ENCODE measurements at regions not wholly inside any gene's neighbourhood (a gene's known extent, or its start where the extent isn't known, plus 50 kb on each side); places are given as distances from the start of the nearest gene placed in this dataset.

DNA sequence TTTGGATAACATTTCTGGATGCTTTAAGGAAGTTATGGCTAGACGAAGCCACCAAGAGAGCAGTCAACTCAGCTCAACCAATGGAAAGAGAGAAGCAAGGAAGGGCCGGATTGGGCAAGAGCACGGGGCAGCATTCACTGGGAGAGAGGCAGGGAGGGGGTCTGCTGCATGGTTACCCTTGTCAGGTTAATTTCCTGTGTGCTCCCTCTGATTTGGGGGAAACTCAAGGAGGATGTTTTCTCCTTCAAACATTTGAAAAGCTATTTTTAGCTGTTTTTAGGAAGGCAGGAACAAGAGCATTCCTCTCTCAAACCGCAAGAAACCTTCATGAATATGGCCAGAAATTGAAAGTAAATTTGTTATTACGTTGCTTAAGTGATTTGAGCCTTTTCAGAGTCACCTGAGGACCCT lies 118.5 kb upstream of the ZFHX3 start:
- no peaks in the 10 kb centered on the region for H3K27me3 ChIP-seq (ENCODE audit: insufficient read depth, low read depth, severe bottlenecking)
- DNase-seq: no peak
- H3K36me3 ChIP-seq: no peaks in the 10 kb centered on the region
- no peak overlapping the region for H3K27ac ChIP-seq
- H3K9me3 ChIP-seq (ENCODE audit: severe bottlenecking): no peaks in the 10 kb centered on the region
- TF ChIP-seq, protein P1, sequence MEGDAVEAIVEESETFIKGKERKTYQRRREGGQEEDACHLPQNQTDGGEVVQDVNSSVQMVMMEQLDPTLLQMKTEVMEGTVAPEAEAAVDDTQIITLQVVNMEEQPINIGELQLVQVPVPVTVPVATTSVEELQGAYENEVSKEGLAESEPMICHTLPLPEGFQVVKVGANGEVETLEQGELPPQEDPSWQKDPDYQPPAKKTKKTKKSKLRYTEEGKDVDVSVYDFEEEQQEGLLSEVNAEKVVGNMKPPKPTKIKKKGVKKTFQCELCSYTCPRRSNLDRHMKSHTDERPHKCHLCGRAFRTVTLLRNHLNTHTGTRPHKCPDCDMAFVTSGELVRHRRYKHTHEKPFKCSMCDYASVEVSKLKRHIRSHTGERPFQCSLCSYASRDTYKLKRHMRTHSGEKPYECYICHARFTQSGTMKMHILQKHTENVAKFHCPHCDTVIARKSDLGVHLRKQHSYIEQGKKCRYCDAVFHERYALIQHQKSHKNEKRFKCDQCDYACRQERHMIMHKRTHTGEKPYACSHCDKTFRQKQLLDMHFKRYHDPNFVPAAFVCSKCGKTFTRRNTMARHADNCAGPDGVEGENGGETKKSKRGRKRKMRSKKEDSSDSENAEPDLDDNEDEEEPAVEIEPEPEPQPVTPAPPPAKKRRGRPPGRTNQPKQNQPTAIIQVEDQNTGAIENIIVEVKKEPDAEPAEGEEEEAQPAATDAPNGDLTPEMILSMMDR (IDR thresholded peaks at IDR 0.05; ENCODE audit: low read depth, low read length): no peak
- H3K4me3 ChIP-seq (ENCODE audit: low read depth, low read length): no peak overlapping the region

DNA sequence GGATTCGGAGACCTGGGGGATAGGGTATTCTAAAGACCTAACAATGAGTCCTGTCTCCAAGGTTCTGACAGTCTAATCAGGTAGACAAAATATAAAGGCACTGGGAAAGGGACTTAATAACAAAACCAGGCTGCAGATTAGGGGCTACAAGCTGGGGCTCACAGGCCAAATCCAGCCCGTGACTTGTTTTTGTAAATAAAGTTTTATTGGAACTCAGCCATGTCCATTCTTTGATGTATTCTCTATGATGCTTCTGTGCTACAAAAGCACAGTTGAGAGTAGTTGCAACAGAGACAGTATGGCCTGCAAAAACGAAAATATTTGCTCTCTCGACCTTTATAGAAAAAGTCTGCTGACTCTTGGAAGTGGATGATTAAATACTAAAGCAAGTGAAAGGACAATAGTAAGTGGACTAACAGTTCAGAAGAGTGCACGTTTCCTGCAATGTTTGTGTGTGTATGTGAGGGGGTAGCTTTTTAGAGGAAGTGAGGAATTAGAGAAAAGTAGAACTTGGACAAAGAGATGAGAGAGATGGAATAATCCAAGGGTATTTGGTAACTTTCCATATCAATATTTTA lies 115.4 kb upstream of the ZFHX3 start:
- Histone ChIP-seq H3K9me3 (ENCODE audit: severe bottlenecking) (no peaks in the 10 kb centered on the region), H3K4me3 (ENCODE audit: low read depth, low read length) (no peak overlapping the region), H3K27me3 (ENCODE audit: insufficient read depth, low read depth, severe bottlenecking) (no peaks in the 10 kb centered on the region), H3K27ac (no peak overlapping the region), H3K36me3 (no peaks in the 10 kb centered on the region)
- TF ChIP-seq, protein P1 (IDR thresholded peaks at IDR 0.05; ENCODE audit: low read depth, low read length): no peak
- no peak for DNase-seq

DNA sequence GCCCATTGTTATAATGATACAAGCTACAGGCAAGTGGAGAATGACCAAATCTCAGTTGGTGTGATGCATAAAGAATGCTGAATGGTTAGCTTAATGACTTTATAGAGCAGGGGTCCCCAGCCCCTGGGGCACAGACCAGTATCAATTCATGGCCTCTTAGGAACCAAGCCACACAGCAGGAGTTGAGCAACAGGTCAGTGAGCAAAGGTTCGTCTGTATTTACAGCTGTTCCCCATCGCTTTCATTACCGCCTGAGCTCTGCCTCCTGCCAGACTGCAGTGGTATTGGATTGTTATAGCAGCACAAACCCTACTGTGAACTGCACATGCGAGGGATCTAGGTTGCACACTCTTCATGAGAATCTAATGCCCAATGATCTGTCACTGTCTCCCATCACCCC lies 114.0 kb upstream of the ZFHX3 start:
- Histone ChIP-seq H3K27me3 (ENCODE audit: insufficient read depth, low read depth, severe bottlenecking) (no peaks in the 10 kb centered on the region), H3K27ac (no peak overlapping the region), H3K4me3 (ENCODE audit: low read depth, low read length) (no peak overlapping the region), H3K36me3 (no peaks in the 10 kb centered on the region), H3K9me3 (ENCODE audit: severe bottlenecking) (no peaks in the 10 kb centered on the region)
- TF ChIP-seq, protein P1 (IDR thresholded peaks at IDR 0.05; ENCODE audit: low read depth, low read length): no peak
- no peak for DNase-seq

DNA sequence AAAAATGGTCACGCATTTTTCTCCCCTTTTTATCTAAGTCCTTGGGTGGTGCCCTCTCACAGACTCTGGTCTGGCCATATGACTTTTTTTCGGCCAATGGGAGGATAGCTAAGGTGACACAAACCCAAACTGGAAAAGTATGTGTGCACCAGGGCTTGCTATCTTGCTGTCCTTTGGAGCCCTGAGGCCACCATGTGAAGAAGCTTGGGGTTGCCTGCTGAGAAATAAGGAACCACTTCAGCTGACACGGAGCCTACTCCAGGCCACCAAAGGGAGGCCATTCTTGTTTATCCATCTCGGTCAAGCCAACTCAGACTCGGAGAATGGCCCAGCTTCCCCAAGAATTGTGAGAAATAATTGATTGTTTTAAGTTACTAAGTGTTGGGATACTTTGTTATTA lies 111.4 kb upstream of the ZFHX3 start:
- TF ChIP-seq, protein P1 (IDR thresholded peaks at IDR 0.05; ENCODE audit: low read depth, low read length): no peak
- H3K4me3 ChIP-seq (ENCODE audit: low read depth, low read length): no peak overlapping the region
- H3K27ac ChIP-seq: no peak overlapping the region
- no peak for DNase-seq
- no peaks in the 10 kb centered on the region for H3K27me3 ChIP-seq (ENCODE audit: insufficient read depth, low read depth, severe bottlenecking)
- no peaks in the 10 kb centered on the region for H3K9me3 ChIP-seq (ENCODE audit: severe bottlenecking)
- H3K36me3 ChIP-seq: no peaks in the 10 kb centered on the region

DNA sequence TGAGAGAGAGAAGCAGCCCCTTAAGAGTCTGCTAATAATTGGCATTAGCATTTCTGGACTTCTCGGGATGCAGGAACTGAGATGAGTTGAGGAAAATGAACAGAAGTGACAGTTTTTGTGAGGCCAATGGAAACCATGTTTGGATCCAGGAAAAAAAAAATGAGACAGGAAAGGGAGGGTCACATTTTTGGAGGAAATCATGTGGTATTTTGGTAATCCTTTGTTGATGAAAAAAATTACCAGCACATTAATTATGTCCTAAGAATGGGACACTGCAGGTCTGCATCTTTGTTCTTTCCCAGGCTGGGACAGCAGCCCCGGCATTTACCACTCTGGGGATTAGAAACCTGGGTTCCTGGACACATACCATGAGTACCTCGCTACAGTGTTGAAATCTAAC lies 109.9 kb upstream of the ZFHX3 start:
- no peaks in the 10 kb centered on the region for H3K36me3 ChIP-seq
- no peak overlapping the region for H3K27ac ChIP-seq
- H3K4me3 ChIP-seq (ENCODE audit: low read depth, low read length): no peak overlapping the region
- TF ChIP-seq, protein P1 (IDR thresholded peaks at IDR 0.05; ENCODE audit: low read depth, low read length): no peak
- DNase-seq: no peak
- H3K9me3 ChIP-seq (ENCODE audit: severe bottlenecking): no peaks in the 10 kb centered on the region
- no peaks in the 10 kb centered on the region for H3K27me3 ChIP-seq (ENCODE audit: insufficient read depth, low read depth, severe bottlenecking)
